ENCODE measurements at regions not wholly inside any gene's neighbourhood (a gene's known extent, or its start where the extent isn't known, plus 50 kb on each side); places are given as distances from the start of the nearest gene placed in this dataset.

- TF ChIP-seq CTCF (IDR thresholded peaks at IDR 0.05): no peak
- no peak for TF ChIP-seq POLR2A (IDR thresholded peaks at IDR 0.05)
- no peak for TF ChIP-seq POLR2AphosphoS5 (IDR thresholded peaks at IDR 0.05)
- no peak for TF ChIP-seq EP300 (IDR thresholded peaks at IDR 0.05; ENCODE audit: low read depth)
These were observed 90.1 kb downstream of the PRLHR start for GRCh38 chr10:118505363-118505762.
